PFSK-1 (cell line): ENCODE measurements at regions not wholly inside any gene's neighbourhood (a gene's known extent, or its start where the extent isn't known, plus 50 kb on each side); places are given as distances from the start of the nearest gene placed in this dataset.

Experiments
- FOXP2 ChIP-seq: optimal IDR thresholded peaks from 2 replicates; pipeline ENCODE3; 2011; ENCODE audit warnings: borderline replicate concordance, control low read depth, inconsistent platforms; ENCODE audit not compliant: insufficient read depth; ENCODE audit errors: extremely low read length, extremely low read depth
- POLR2AphosphoS5 ChIP-seq: IDR thresholded peaks from 2 replicates; pipeline ENCODE4 v1.6.1; 2012; ENCODE audit warnings: low read depth, mild to moderate bottlenecking, control low read depth, low read length, moderate library complexity
- SIN3A ChIP-seq: IDR thresholded peaks from 2 replicates; pipeline ENCODE4 v1.6.1; 2012; ENCODE audit warnings: mild to moderate bottlenecking, low read length, moderate library complexity, borderline replicate concordance; ENCODE audit not compliant: insufficient read depth
- TAF1 ChIP-seq: IDR thresholded peaks from 2 replicates; pipeline ENCODE4 v1.6.1; 2012; ENCODE audit warnings: low read length, control low read depth, borderline replicate concordance; ENCODE audit not compliant: insufficient read depth
- TF ChIP-seq, protein P1 (sequence below), 2 experiments: IDR thresholded peaks; 2 replicates each; pipeline versions ENCODE4 v1.6.1 to v1.8.0; 2011 to 2012; ENCODE audit warnings: low read depth in 2 of 2, low read length in 2 of 2, control low read depth in 1 of 2, inconsistent platforms in 1 of 2, mild to moderate bottlenecking in 1 of 2, moderate library complexity in 1 of 2; ENCODE audit not compliant: insufficient read depth in 1 of 2

- TF ChIP-seq, protein P1, sequence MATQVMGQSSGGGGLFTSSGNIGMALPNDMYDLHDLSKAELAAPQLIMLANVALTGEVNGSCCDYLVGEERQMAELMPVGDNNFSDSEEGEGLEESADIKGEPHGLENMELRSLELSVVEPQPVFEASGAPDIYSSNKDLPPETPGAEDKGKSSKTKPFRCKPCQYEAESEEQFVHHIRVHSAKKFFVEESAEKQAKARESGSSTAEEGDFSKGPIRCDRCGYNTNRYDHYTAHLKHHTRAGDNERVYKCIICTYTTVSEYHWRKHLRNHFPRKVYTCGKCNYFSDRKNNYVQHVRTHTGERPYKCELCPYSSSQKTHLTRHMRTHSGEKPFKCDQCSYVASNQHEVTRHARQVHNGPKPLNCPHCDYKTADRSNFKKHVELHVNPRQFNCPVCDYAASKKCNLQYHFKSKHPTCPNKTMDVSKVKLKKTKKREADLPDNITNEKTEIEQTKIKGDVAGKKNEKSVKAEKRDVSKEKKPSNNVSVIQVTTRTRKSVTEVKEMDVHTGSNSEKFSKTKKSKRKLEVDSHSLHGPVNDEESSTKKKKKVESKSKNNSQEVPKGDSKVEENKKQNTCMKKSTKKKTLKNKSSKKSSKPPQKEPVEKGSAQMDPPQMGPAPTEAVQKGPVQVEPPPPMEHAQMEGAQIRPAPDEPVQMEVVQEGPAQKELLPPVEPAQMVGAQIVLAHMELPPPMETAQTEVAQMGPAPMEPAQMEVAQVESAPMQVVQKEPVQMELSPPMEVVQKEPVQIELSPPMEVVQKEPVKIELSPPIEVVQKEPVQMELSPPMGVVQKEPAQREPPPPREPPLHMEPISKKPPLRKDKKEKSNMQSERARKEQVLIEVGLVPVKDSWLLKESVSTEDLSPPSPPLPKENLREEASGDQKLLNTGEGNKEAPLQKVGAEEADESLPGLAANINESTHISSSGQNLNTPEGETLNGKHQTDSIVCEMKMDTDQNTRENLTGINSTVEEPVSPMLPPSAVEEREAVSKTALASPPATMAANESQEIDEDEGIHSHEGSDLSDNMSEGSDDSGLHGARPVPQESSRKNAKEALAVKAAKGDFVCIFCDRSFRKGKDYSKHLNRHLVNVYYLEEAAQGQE (IDR thresholded peaks at IDR 0.05; ENCODE audit: insufficient read depth in 1 of 2, low read depth in 2 of 2, low read length in 2 of 2): no peak
- TF ChIP-seq TAF1 (no peak), FOXP2 (no peak), SIN3A (no peak), POLR2AphosphoS5 (no peak)
These were observed 184.0 kb upstream of the NR4A3 start for GRCh38 chr9:99637641-99638040.

- TF ChIP-seq FOXP2: no peak
- TF ChIP-seq TAF1: no peak
- no peak for TF ChIP-seq SIN3A
- TF ChIP-seq, protein P1 (IDR thresholded peaks at IDR 0.05; ENCODE audit: insufficient read depth in 1 of 2, low read depth in 2 of 2, low read length in 2 of 2): no peak
- TF ChIP-seq POLR2AphosphoS5: no peak
These were observed 182.7 kb upstream of the NR4A3 start for GRCh38 chr9:99638971-99639370.

GRCh38 chr9:99647604-99648003, 174.1 kb upstream of the NR4A3 start:
- TF ChIP-seq FOXP2 (no peak), TAF1 (no peak), SIN3A (no peak), POLR2AphosphoS5 (no peak)
- TF ChIP-seq, protein P1 (IDR thresholded peaks at IDR 0.05; ENCODE audit: insufficient read depth in 1 of 2, low read depth in 2 of 2, low read length in 2 of 2): no peak

GRCh38 chr9:99650187-99650874, 171.4 kb upstream of the NR4A3 start:
- TF ChIP-seq POLR2AphosphoS5 (no peak), SIN3A (no peak), FOXP2 (no peak), TAF1 (no peak)
- TF ChIP-seq, protein P1 (IDR thresholded peaks at IDR 0.05; ENCODE audit: insufficient read depth in 1 of 2, low read depth in 2 of 2, low read length in 2 of 2): no peak

DNA sequence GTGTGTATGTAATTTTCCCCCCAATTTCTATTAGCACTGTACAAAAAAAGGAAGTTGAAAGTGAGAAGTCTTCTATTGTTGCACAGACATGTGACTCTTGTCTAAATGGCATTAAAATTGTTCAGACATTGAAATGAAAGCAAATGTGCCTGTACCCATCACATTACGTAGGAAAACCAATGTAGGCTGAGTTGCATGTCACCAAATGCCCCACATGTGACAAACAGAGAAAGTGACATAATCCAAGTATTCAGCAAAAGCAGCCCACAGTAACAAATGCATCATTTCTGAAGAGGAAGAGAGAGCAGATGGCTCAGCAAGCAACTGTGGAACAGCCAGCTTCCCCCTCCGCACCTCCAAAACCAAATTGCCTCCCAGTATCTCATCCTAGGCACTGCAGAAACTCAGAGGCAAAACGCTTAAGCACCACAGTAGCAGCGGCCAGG, 161.5 kb upstream of the NR4A3 start:
- TF ChIP-seq, protein P1 (IDR thresholded peaks at IDR 0.05; ENCODE audit: insufficient read depth in 1 of 2, low read depth in 2 of 2, low read length in 2 of 2): no peak
- no peak for TF ChIP-seq TAF1
- TF ChIP-seq POLR2AphosphoS5: no peak
- no peak for TF ChIP-seq FOXP2
- TF ChIP-seq SIN3A: no peak
